ENCODE measurements at regions not wholly inside any gene's neighbourhood (a gene's known extent, or its start where the extent isn't known, plus 50 kb on each side); places are given as distances from the start of the nearest gene placed in this dataset.
A peak's percentile ranks its signal among the peaks of the same experiment; 100 is the strongest.

DNA sequence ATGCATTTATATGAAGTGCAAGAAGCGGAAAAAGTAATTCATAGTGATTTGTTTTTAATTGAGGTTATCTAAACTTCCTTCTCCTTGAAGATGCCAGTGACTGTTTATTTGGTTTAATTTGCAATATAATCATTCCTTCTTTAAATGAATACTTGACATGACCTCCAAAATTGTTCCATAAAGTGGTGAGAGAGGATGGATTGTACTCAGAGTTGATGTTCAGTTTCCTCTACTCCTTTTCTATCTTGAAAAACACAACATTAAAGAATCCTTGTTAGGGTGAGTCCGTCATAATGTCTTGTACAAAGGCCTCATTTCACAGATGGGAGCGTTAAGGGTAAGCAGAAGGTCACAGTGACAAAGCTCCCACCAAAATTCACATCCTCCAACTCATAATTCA, 756.1 kb upstream of the KLHL29 start:
- intact Hi-C loops (cut with DNase I), result no loop called here
- no peak overlapping the region for H3K4me3 ChIP-seq
- DNase-seq, result peak in 2 of 4 donors; percentile 67

DNA sequence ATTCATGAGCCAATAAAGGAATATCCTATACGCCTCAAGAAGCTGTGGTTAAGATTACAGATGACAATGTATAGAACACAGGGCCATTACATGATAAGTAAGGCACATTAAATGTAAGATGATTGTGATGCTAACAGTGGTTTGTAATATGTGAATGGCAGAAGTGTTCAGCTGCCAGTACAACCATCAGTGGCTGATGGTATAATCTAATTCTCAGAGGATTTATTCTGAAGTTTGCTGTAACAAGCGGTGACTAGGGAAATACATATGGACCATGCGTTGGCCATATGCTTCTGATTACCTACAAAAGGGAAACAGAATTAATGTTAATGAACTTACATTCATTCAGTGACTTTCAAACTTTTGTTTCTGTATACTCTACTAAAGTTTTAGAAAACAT, 750.8 kb upstream of the KLHL29 start:
- Histone ChIP-seq H3K27me3 (no peaks in the 10 kb centered on the region), H3K27ac (no peak overlapping the region), H3K4me3 (no peak overlapping the region), H3K4me1 (no peaks in the 10 kb centered on the region), H3K9me3 (no peaks in the 10 kb centered on the region), H3K36me3 (no peaks in the 10 kb centered on the region)
- intact Hi-C loops (cut with DNase I), result no loop called here
- DNase-seq (no peak), ATAC-seq (no peak)
- TF ChIP-seq, protein P1, sequence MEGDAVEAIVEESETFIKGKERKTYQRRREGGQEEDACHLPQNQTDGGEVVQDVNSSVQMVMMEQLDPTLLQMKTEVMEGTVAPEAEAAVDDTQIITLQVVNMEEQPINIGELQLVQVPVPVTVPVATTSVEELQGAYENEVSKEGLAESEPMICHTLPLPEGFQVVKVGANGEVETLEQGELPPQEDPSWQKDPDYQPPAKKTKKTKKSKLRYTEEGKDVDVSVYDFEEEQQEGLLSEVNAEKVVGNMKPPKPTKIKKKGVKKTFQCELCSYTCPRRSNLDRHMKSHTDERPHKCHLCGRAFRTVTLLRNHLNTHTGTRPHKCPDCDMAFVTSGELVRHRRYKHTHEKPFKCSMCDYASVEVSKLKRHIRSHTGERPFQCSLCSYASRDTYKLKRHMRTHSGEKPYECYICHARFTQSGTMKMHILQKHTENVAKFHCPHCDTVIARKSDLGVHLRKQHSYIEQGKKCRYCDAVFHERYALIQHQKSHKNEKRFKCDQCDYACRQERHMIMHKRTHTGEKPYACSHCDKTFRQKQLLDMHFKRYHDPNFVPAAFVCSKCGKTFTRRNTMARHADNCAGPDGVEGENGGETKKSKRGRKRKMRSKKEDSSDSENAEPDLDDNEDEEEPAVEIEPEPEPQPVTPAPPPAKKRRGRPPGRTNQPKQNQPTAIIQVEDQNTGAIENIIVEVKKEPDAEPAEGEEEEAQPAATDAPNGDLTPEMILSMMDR (IDR thresholded peaks at IDR 0.05), result no peak

More for the DNA sequence above, 756.1 kb upstream of the KLHL29 start:
- H3K27me3 ChIP-seq, result no peaks in the 10 kb centered on the region
- H3K4me1 ChIP-seq, result no peaks in the 10 kb centered on the region
- no peak for ATAC-seq
- H3K27ac ChIP-seq, result no peak overlapping the region
- H3K36me3 ChIP-seq, result no peaks in the 10 kb centered on the region
- no peaks in the 10 kb centered on the region for H3K9me3 ChIP-seq
- TF ChIP-seq, protein P1 (IDR thresholded peaks at IDR 0.05), result no peak

DNA sequence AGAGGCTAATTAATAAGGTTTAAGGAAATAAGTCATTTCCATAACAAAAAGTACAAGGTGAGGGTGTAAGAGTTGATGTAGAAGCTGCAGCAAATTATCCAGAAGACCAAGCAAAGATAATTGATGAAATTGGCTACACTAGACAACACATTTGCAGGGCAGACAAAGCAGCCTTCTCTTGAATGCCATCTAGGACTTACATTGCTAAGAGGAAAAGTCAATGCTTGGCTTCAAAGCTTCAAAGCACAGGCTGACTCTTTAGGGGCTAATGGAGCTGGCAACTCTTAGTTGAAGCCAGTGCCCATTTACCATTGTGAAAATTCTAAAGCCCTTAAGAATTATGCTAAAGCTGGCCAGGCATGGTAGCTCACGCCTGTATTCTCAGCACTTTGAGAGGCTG, 728.6 kb upstream of the KLHL29 start:
- no peak overlapping the region for H3K27ac ChIP-seq
- no peaks in the 10 kb centered on the region for H3K4me1 ChIP-seq
- DNase-seq (no peak), ATAC-seq (no peak)
- intact Hi-C loops (cut with DNase I), result no loop called here
- no peaks in the 10 kb centered on the region for H3K27me3 ChIP-seq
- H3K4me3 ChIP-seq, result no peak overlapping the region
- H3K36me3 ChIP-seq, result no peaks in the 10 kb centered on the region
- H3K9me3 ChIP-seq, result no peaks in the 10 kb centered on the region
- TF ChIP-seq, protein P1 (IDR thresholded peaks at IDR 0.05), result no peak

DNA sequence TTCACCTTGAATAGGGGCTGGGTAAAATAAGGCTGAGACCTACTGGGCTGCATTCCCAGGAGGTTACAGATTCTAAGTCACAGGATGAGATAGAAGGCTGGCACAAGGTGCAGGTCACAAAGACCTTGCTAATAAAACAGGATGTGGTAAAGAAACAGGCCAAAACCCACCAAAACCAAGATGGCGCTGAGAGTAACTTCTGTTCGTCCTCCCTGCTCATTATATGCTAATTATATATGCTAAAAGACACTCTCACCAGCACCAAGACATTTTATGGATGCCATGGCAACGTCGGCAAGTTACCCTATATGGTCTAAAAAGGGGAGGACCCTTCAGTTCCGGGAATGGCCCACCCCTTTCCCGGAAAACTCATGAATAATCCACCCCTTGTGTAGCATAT, 711.5 kb upstream of the KLHL29 start:
- Histone ChIP-seq H3K36me3 (no peaks in the 10 kb centered on the region), H3K27me3 (no peaks in the 10 kb centered on the region), H3K27ac (no peak overlapping the region), H3K9me3 (no peaks in the 10 kb centered on the region), H3K4me1 (no peaks in the 10 kb centered on the region), H3K4me3 (no peak overlapping the region)
- TF ChIP-seq, protein P1 (IDR thresholded peaks at IDR 0.05), result no peak
- intact Hi-C loops (cut with DNase I), result no loop called here
- no peak for DNase-seq
- no peak for ATAC-seq

DNA sequence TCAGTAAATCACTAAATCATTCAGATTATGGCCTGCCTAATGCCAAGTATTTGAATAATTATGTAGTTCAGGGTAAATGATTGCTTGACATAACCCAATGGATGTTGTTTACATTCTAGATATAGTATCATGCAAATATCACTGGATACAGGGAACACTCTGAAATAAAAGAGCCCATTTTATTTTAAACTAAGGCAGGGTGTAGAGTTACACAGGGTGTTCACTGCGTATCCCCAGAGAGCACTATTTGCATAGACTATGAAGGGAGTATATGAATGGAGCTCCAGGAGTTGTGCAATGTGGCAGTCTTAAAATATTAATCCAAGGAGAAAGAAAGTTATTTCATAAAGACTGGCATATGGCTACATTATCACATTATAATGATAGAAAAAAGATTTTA, 701.1 kb upstream of the KLHL29 start:
- no peak overlapping the region for H3K27ac ChIP-seq
- no peak for ATAC-seq
- intact Hi-C loops (cut with DNase I), result no loop called here
- peaks cover 0 to 3% of the 10 kb centered on the region in 2 donors for H3K9me3 ChIP-seq
- H3K27me3 ChIP-seq, result no peaks in the 10 kb centered on the region
- no peak overlapping the region for H3K4me3 ChIP-seq
- no peaks in the 10 kb centered on the region for H3K36me3 ChIP-seq
- TF ChIP-seq, protein P1 (IDR thresholded peaks at IDR 0.05), result no peak
- no peak for DNase-seq
- no peaks in the 10 kb centered on the region for H3K4me1 ChIP-seq
